CD4-positive, alpha-beta T cell (primary cell): ENCODE measurements at regions not wholly inside any gene's neighbourhood (a gene's known extent, or its start where the extent isn't known, plus 50 kb on each side); places are given as distances from the start of the nearest gene placed in this dataset.
A peak's percentile ranks its signal among the peaks of the same experiment; 100 is the strongest.

Source experiments
- ATAC-seq: fragments of 200-7000 bp; cut with Tn5 transposase; one replicate; pipeline ENCODE4 v1.10.0; 2022; ENCODE audit warnings: mild to moderate bottlenecking; ENCODE audit not compliant: poor library complexity
- CTCF ChIA-PET: fragments of 350-600 bp; sonication (Branson Sonifier 250); formaldehyde crosslinking; loops from one replicate; lab custom pipeline; 2021; ENCODE audit warnings: antibody characterized with exemption, inconsistent platforms; lab: Charles Lee
- POLR2A ChIA-PET: fragments of 350-600 bp; sonication (Branson Sonifier 250); formaldehyde crosslinking; loops from one replicate; lab custom pipeline; 2021; ENCODE audit warnings: antibody characterized with exemption, inconsistent platforms; lab: Charles Lee
- DNase-seq, 14 experiments: peaks; one replicate each; pipeline ENCODE4 v3.0.0-alpha.2; 2013 to 2020; ENCODE audit warnings: mixed read lengths in 2 of 14
- H3K27ac ChIP-seq, 2 donors: one replicate each; pipeline versions ENCODE4 v1.5.1 to v1.7.0; 2013; ENCODE audit warnings: low read length in 2 of 2, low read depth in 1 of 2, mild to moderate bottlenecking in 1 of 2
- H3K27me3 ChIP-seq, 2 experiments: 1 replicate in 1 of 2; 2 replicates in 1 of 2; pipeline versions ENCODE4 v1.6.1 to v1.7.0; 2013; ENCODE audit warnings: low read length in 2 of 2, control low read depth in 1 of 2, mild to moderate bottlenecking in 1 of 2, moderate library complexity in 1 of 2; ENCODE audit not compliant: insufficient read depth in 2 of 2, control insufficient read depth in 1 of 2
- H3K36me3 ChIP-seq: one replicate; pipeline ENCODE4 v1.6.1; 2013; ENCODE audit warnings: low read length, control low read depth; ENCODE audit not compliant: insufficient read depth
- H3K4me1 ChIP-seq: one replicate; pipeline ENCODE4 v1.6.1; 2013; ENCODE audit warnings: low read length, control low read depth; ENCODE audit not compliant: insufficient read depth
- H3K4me3 ChIP-seq: one replicate; pipeline ENCODE4 v1.5.1; 2013; ENCODE audit warnings: mild to moderate bottlenecking, low read length, moderate library complexity
- H3K9me3 ChIP-seq, 2 experiments: 1 replicate in 1 of 2; 2 replicates in 1 of 2; pipeline versions ENCODE4 v1.6.1 to v1.7.0; 2013; ENCODE audit warnings: low read length in 2 of 2, mild to moderate bottlenecking in 2 of 2, control low read depth in 1 of 2, moderate library complexity in 1 of 2; ENCODE audit not compliant: control insufficient read depth in 1 of 2, insufficient read depth in 1 of 2
- H3K27ac Mint-ChIP-seq: one replicate; pipeline ENCODE4 v1.8.0; 2020; ENCODE audit warnings: mixed read lengths
- H3K27me3 Mint-ChIP-seq: one replicate; pipeline ENCODE4 v1.8.0; 2021; ENCODE audit warnings: mixed read lengths
- H3K36me3 Mint-ChIP-seq: one replicate; pipeline ENCODE4 v1.8.0; 2021; ENCODE audit warnings: low read depth, mixed read lengths
- H3K4me1 Mint-ChIP-seq: one replicate; pipeline ENCODE4 v1.8.0; 2021; ENCODE audit warnings: low read depth, mixed read lengths
- H3K4me3 Mint-ChIP-seq: one replicate; pipeline ENCODE4 v1.8.0; 2020; ENCODE audit warnings: mild to moderate bottlenecking, mixed read lengths
- H3K9me3 Mint-ChIP-seq: one replicate; pipeline ENCODE4 v1.8.0; 2020; ENCODE audit warnings: mixed read lengths
- CTCF ChIP-seq: fragments of 200-600 bp; IDR thresholded peaks from one replicate; pipeline ENCODE4 v1.8.0; 2022; ENCODE audit warnings: antibody characterized with exemption, mild to moderate bottlenecking
- intact Hi-C, 2 experiments: fragments of 100-400 bp; cut with DNase I in 1 of 2; cut with micrococcal nuclease in 1 of 2; formaldehyde crosslinking; loops; one replicate each; pipeline versions ENCODE4 v1.15.1 to v1.9.0; 2023 to 2025; cut with DNase I, micrococcal nuclease

GRCh38 chr7:115476671-115477181 is 553.8 kb downstream of the TFEC start:
- no peak for ATAC-seq
- peaks cover 0 to 7% of the 10 kb centered on the region in 2 experiments for H3K27me3 ChIP-seq
- H3K27me3 Mint-ChIP-seq = peaks cover 55% of the 10 kb centered on the region

GRCh38 chr7:115475761-115476385 is 554.0 kb downstream of the MDFIC start:
- ATAC-seq = no peak
- peaks cover 13% of the 10 kb centered on the region for H3K4me1 Mint-ChIP-seq
- H3K9me3 Mint-ChIP-seq = no peaks in the 10 kb centered on the region
- ChIA-PET CTCF (no interaction called here), POLR2A (no interaction called here)
- peak overlapping the region; percentile 20 for H3K4me3 Mint-ChIP-seq
- Histone ChIP-seq H3K27me3 (peaks cover 0 to 3% of the 10 kb centered on the region in 2 experiments), H3K4me3 (no peak overlapping the region), H3K4me1 (peaks cover 11% of the 10 kb centered on the region), H3K27ac (no peak overlapping the region), H3K36me3 (no peaks in the 10 kb centered on the region), H3K9me3 (no peaks in the 10 kb centered on the region)
- peak in 3 of 14 experiments; percentile 21 to 39 (median 31) for DNase-seq
- no peak for TF ChIP-seq CTCF
- no peaks in the 10 kb centered on the region for H3K36me3 Mint-ChIP-seq
- H3K27me3 Mint-ChIP-seq = peaks cover 52% of the 10 kb centered on the region
- H3K27ac Mint-ChIP-seq = no peak overlapping the region
- intact Hi-C loops = loop anchor here in 1 of 2 experiments (10.0 kb wide), 1 partner anchor 611 kb away; no protein-coding TSS in a partner anchor

More at GRCh38 chr7:115476671-115477181, 553.8 kb downstream of the TFEC start:
- no peak for TF ChIP-seq CTCF
- Mint-ChIP-seq H3K4me3 (peak overlapping the region; percentile 65), H3K36me3 (no peaks in the 10 kb centered on the region), H3K9me3 (no peaks in the 10 kb centered on the region), H3K27ac (no peak overlapping the region), H3K4me1 (peaks cover 13% of the 10 kb centered on the region)
- peak overlapping the region; percentile 45 for H3K4me3 ChIP-seq
- ChIA-PET CTCF (no interaction called here), POLR2A (no interaction called here)
- H3K9me3 ChIP-seq = no peaks in the 10 kb centered on the region
- peaks cover 11% of the 10 kb centered on the region for H3K4me1 ChIP-seq
- H3K36me3 ChIP-seq = no peaks in the 10 kb centered on the region
- intact Hi-C loops = loop anchor here in 1 of 2 experiments (10.0 kb wide), 1 partner anchor 612 kb away; no protein-coding TSS in a partner anchor
- no peak overlapping the region for H3K27ac ChIP-seq
- DNase-seq = peak in 1 of 14 experiments; percentile 2

- Histone ChIP-seq H3K27me3 (peaks cover 0 to 3% of the 10 kb centered on the region in 2 experiments), H3K36me3 (no peaks in the 10 kb centered on the region), H3K4me3 (no peak overlapping the region), H3K4me1 (peaks cover 11% of the 10 kb centered on the region), H3K27ac (no peak overlapping the region), H3K9me3 (no peaks in the 10 kb centered on the region)
- no peak overlapping the region for H3K27ac Mint-ChIP-seq
- CTCF ChIA-PET = no interaction called here
- peaks cover 46% of the 10 kb centered on the region for H3K27me3 Mint-ChIP-seq
- ATAC-seq (no peak), DNase-seq (no peak)
- no peaks in the 10 kb centered on the region for H3K9me3 Mint-ChIP-seq
- H3K4me1 Mint-ChIP-seq = peaks cover 13% of the 10 kb centered on the region
- intact Hi-C loops = loop anchor here in 1 of 2 experiments (10.0 kb wide), 1 partner anchor 610 kb away; no protein-coding TSS in a partner anchor
- H3K36me3 Mint-ChIP-seq = no peaks in the 10 kb centered on the region
- no peak for TF ChIP-seq CTCF
- POLR2A ChIA-PET = no interaction called here
- no peak overlapping the region for H3K4me3 Mint-ChIP-seq
Measured at GRCh38 chr7:115475206-115475605, 553.3 kb downstream of the MDFIC start.
